GM08714 (cell line): ENCODE measurements at regions not wholly inside any gene's neighbourhood (a gene's known extent, or its start where the extent isn't known, plus 50 kb on each side); places are given as distances from the start of the nearest gene placed in this dataset.

ENCODE experiments used
- H3K4me3 ChIP-seq: fragments of 200-500 bp; sonication (Bioruptor generic); 2 replicates; pipeline ENCODE4 v1.5.1; 2014; ENCODE audit warnings: mild to moderate bottlenecking, low read length, inconsistent platforms
- ZNF274 ChIP-seq: IDR thresholded peaks from 2 replicates; pipeline ENCODE4 v1.6.1; 2012; ENCODE audit warnings: mild to moderate bottlenecking, low read depth, low read length

- no peak overlapping the region for H3K4me3 ChIP-seq
- no peak for TF ChIP-seq ZNF274
Measured at GRCh38 chr13:85608255-85608829, 190.9 kb downstream of the SLITRK6 start.

- no peak overlapping the region for H3K4me3 ChIP-seq
- TF ChIP-seq ZNF274, result no peak
Measured at GRCh38 chr13:85603735-85604134, 195.5 kb downstream of the SLITRK6 start.

GRCh38 chr13:85601526-85601925 lies 197.7 kb downstream of the SLITRK6 start:
- H3K4me3 ChIP-seq, result no peak overlapping the region
- no peak for TF ChIP-seq ZNF274

GRCh38 chr13:85597790-85598500 lies 201.3 kb downstream of the SLITRK6 start:
- no peak overlapping the region for H3K4me3 ChIP-seq
- TF ChIP-seq ZNF274, result no peak

DNA sequence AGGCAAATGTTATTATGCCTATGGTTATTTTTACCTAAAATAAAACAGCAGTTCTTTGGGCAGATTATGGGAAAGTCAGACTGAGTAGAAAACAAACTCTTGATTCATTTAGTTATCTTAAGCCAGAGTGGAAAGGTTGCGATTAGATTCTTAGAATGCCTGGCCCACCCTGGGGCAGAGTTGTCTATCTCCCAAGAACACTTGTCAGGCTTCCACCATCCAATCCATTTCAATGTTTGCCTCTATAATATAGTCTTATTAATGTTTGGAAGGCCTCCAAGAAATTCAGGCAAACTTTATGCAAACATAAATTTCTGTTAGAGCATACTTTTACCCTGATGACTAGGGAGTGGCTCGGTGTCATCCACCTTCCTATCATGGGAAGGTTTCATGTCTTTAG lies 207.0 kb downstream of the SLITRK6 start:
- TF ChIP-seq ZNF274, result no peak
- H3K4me3 ChIP-seq, result no peak overlapping the region

DNA sequence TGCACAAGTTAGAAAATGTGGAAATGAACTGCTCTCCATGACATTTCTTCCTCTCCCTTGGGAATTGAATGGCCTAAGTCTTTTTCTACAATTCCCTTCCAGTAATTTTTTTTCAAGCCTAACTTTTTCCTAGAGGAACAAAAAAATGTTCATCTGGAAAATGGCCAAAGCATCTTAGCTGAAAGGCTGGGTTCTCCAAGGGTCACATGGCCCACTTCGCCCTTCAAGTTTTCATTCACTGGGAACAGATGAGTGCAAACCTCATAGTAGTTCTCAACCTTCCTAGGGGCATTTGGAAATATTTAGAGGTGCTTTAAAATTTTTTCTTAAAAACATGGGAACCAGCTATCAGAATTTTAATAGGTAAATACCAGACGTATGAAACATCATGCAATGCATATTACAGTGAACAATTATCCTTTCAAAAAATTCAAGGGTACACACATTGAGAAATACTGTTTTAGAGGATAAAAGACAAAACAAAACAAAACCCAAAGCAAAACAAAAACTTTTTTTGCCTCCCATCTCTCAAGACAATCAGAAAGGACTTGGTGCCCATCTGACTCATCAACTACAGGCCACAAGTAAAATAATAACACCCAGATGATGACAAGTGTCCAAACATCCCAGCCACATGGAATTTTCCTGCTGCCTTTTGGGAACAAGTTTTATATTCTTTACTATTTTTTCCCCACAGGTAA lies 208.8 kb downstream of the SLITRK6 start:
- H3K4me3 ChIP-seq, result no peak overlapping the region
- TF ChIP-seq ZNF274, result no peak

DNA sequence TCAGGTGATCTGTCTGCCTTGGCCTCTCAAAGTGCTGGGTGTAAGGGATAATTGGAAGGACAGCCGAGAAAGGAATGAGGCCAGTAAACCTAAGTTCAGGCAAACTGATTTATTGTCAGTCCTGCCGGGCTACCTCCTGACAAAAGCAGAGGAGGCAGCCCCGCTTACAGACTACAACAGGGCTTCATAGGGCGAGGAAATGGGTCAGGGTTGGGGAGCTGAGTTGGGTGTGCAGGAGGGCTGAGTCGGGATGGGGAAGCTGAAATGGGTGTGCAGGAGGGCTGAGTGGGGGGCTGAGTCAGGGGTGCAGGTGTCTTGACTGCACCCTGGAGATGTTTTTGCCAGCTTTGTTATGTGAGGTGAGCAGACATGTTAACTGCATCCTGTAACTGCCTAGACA lies 210.2 kb downstream of the SLITRK6 start:
- TF ChIP-seq ZNF274, result no peak
- H3K4me3 ChIP-seq, result no peak overlapping the region

- TF ChIP-seq ZNF274, result no peak
- H3K4me3 ChIP-seq, result no peak overlapping the region
Measured at GRCh38 chr13:85588359-85588758, 210.9 kb downstream of the SLITRK6 start.

DNA sequence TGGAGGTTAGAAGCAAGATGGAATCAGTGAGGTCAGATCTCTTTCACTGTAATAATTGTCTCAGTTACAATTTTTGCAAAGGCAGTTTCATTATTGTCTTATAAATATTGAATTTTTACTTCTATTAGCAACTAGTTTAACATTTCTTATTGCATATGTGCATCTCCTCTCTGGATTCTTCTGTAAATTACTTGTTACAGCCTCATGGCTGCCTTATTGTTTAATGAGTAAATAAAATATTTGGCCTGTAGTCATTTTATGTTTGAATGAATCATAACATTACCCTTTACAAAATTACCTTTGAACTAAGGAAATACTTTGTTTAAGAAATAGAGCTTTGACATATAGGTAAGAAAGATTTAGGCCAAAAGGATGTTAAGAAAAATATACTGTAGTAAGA lies 212.4 kb downstream of the SLITRK6 start:
- no peak for TF ChIP-seq ZNF274
- no peak overlapping the region for H3K4me3 ChIP-seq

DNA sequence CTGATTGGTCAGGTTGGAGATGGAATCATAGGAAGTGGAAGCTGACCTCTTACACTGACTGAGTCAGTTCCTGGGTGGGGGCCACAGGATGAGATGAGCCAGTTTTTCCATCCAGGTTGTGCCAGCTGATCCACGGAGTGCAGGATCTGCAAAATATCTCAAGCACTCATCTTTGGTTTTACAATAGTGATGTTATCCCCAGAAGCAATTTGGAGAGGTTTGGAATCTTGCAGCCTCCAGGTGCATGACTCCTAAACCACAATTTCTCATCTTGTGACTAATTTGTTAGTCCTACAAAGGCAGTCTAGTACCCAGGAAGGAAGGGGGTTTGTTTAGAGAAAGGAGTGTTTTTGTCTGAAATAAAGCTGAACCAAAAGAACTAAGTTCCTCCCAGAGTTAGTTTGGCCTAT lies 212.8 kb downstream of the SLITRK6 start:
- H3K4me3 ChIP-seq, result no peak overlapping the region
- TF ChIP-seq ZNF274, result no peak

- no peak overlapping the region for H3K4me3 ChIP-seq
- no peak for TF ChIP-seq ZNF274
Measured at GRCh38 chr13:85582890-85583289, 216.3 kb downstream of the SLITRK6 start.

- H3K4me3 ChIP-seq, result no peak overlapping the region
- TF ChIP-seq ZNF274, result no peak
Measured at GRCh38 chr13:85575110-85575509, 224.1 kb downstream of the SLITRK6 start.

- no peak overlapping the region for H3K4me3 ChIP-seq
- no peak for TF ChIP-seq ZNF274
Measured at GRCh38 chr13:85567909-85568308, 231.3 kb downstream of the SLITRK6 start.

GRCh38 chr13:85565652-85566051 lies 233.6 kb downstream of the SLITRK6 start:
- no peak for TF ChIP-seq ZNF274
- H3K4me3 ChIP-seq, result no peak overlapping the region

DNA sequence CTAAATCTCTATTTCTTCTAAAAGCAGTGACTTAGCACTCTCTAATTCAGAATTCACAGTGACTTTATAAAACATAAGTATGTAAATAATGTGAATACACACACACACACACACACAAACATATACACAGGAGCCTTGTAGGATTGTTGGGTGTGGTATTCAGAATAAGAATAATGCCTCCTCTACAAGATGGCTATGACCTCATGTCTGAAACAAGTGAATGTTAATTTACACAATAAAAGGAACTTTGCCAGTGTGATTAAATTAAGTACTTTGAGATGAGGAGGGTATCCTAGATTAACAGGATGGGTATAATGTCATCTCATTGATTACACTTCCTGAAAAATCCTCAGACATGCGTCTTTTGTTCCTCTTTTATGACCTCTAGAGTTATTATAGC lies 234.6 kb downstream of the SLITRK6 start:
- TF ChIP-seq ZNF274, result no peak
- H3K4me3 ChIP-seq, result no peak overlapping the region
